ENCODE measurements at regions not wholly inside any gene's neighbourhood (a gene's known extent, or its start where the extent isn't known, plus 50 kb on each side); places are given as distances from the start of the nearest gene placed in this dataset.
"Not testable (repeated sequence)": the region's sequence is repeated elsewhere in the genome, so short reads cannot be mapped to it uniquely, and the experiment has no call there.

GRCh38 chr15:100767001-100767825 is 112.4 kb upstream of the ALDH1A3 start:
- DNase-seq (ENCODE audit: low read depth), result no peak

- no peak for DNase-seq (ENCODE audit: low read depth)
Observed at GRCh38 chr15:100768501-100768931, 111.1 kb upstream of the ALDH1A3 start.

DNA sequence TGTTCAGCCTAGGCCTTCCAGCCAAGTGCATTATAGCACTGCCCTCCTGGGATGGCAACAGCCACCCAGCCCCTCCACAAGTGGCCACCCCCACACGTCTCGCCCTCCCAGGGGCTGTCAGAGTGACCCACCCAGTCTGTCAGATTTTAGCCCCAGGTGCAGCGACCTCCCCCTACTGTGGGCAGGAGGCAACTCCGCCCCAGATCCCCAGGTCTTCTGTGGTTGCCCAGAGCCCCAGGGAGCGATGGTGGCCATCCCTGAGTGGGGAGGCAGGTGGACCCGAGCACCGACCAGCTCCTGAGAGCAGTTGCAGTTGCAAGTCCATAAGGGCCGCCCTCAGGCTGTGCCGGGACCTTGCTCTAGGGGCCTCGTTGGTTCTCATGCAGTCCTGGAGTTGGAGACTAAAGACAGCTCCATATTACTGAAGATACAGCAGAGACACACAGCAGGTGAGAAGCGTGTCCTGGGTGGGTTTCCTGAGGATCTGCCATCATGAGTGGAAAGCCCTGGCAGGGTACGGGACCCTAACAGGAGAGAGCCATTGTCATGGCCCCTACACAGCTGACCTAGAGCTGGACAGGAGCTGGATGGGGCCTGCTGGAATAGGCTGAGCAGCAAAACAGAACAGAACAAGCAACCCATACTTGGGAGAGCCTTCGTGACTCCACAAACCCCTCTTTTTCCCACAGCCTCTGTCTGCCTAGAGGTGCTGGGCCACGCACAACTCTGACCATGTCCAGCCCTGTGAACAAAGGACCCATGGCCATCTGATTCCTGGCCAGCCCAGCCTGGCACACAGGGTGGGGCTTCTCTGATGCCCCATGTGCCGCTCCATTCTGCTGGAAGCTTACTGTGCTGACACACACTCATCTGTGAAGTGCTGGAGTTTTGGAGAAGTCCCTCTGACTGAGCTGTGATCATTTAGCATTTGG is 110.3 kb upstream of the ALDH1A3 start:
- no peak for DNase-seq (ENCODE audit: low read depth)

DNA sequence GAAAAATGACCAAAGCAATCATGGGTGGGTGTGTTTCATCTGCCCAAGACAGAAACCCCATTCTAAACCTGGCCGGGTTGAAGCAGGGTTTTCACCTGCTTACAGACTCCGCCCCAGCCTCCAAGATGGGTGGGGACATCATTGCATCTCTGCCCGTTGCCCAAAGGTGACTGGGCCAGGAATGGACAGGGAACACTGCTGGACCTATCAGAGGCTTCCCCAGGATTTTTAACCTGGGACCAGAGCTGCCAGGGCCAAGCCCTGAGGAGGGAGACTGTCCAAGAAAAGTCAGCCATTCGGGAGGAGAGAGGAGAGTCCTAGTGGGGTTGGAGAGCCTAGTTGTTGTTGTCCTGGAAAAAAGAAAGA is 109.7 kb upstream of the ALDH1A3 start:
- no peak for DNase-seq (ENCODE audit: low read depth)

DNA sequence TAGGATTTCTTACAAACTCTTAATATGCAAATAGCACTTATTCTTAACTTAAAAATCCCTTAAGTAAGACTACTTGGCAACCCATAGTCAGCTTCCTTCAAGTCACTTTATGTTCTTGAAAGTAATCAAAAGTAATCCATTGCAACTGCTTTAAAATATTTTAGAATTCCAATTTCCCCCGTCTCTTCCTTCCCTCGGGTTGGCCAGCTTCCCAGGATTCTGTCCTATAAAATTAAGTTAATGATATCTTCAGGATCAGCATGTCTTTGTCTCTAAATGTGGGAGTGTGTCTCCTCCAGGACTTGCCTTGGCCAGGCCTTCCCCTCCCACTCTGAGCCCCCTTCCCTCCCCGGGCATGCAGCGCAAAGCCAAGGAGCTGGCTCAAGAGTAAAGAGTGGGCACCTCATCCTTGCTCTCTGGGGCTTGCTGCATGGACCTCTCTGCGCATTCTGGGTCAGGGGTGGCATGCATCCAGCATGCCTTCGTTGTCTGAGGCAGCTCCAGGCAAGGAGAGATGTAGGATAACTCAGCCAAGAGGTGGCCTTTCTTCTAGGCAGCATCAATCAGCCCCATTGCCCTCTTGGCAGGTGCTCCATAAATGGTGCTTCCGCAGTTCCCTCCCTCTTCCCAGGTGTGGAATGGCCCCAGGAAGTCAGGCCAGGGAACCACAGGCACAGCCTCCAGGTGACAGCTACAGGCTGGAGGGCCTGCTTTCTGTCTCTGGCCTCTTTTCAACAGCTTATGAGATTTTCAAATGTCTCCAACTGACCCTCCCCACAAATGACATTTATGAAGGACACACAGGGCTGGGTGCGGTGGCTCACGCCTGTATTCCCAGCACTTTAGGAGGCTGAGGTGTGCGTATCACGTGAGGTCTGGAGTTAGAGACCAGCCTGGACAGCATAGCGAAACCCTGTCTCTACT is 108.7 kb upstream of the ALDH1A3 start:
- no peak for DNase-seq (ENCODE audit: low read depth)

- no peak for DNase-seq (ENCODE audit: low read depth)
Observed at GRCh38 chr15:100771746-100772145, 107.9 kb upstream of the ALDH1A3 start.

GRCh38 chr15:100772478-100772877 is 107.2 kb upstream of the ALDH1A3 start:
- no peak for DNase-seq (ENCODE audit: low read depth)

- no peak for DNase-seq (ENCODE audit: low read depth)
Observed at GRCh38 chr15:100772892-100773520, 106.6 kb upstream of the ALDH1A3 start.

- DNase-seq (ENCODE audit: low read depth), result not testable (repeated sequence)
Observed at GRCh38 chr15:100774044-100774443, 105.6 kb upstream of the ALDH1A3 start.

DNA sequence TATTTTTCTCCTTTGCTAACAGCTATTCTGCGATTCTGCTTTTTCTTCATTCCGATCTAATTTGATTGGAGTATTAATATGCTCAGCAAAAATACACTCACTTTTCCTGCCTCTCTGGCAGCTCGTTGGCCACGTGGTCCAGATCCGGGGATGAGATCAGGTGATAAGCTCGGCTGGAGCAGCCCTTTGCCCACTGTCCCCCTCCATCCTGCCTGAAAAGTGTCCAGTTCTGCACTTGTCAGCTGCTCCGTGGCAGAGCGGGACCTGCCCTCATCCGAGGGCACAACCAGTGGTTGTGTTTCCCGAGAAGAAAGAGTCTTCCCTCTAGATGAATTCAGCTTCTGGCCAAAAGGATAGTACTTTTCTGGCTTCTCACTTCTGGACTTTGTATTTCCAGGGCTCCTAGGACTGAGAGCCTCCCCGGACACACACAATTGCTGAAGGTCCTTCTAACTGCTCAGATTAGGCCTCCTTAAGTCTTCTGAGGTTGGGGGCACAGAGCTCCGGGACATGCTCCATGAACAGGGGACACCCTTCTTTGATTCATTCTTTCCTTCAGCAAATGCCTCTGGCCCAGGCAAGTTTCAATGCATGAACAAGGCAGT is 103.9 kb upstream of the ALDH1A3 start:
- DNase-seq (ENCODE audit: low read depth), result no peak

GRCh38 chr15:100777821-100778220 is 101.8 kb upstream of the ALDH1A3 start:
- no peak for DNase-seq (ENCODE audit: low read depth)

DNA sequence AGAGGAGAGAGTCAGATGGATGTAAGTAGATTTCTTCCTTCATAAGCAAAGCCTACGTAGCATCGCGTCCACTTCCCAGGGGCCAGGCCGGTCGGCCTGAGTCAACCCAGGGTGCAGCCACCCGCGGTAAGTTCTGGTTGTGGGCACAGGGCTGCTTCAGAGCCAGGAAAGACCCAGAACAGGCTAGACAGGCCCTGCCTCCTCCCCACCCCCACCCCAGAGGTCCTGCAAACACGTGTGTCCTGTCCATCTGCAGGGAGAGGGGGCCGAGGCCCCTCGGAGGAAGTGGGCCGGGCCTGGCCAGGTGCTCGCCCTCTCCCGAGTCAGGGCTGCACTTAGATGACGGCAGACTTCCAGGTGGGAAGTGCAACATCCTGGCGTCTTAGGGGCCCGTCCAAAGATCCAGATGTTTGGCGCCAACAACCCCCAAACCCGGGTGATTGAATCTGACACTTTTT is 100.8 kb upstream of the ALDH1A3 start:
- DNase-seq (ENCODE audit: low read depth), result no peak

DNA sequence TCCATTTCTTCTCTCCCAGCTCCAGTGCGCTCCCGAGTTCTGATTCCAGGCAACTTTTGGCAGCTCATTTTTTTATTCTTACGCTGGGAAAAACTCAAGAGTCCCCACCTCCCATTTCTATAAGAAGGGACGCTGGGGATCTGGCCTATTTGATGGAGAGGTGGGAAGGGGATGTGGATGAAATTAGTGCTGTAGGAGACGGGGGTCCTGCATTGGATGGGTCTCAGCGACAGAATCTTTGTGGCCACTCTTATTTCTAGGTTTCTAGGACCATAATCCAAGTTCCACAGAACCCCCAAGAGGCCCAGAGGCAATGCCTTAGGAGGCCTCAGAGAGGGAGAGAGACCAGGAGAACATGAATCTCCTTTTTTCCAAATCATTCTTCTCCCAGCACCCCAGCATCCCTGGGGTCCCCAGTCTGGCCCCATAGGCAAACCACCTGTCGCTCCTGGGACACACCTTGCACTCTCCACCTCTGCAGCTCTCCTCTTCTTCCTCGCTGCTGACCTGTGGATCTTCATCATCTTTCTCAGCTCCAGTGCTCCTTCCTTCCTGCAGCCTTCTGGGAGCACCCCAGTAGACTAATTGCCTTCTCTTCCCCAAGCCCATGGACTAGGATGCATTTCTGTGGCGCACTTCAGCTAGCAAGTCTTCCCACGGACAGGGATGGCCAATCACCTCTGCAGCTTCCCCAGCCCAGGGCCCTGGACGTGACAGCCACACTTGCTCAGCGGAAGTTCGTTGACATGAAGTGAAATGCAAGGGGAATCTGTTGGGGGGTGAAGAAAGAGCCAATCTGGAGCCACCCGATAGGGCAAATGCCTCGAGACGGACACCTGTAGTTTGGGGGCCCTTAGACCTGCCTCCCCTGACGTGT is 100.1 kb upstream of the ALDH1A3 start:
- DNase-seq (ENCODE audit: low read depth), result no peak

DNA sequence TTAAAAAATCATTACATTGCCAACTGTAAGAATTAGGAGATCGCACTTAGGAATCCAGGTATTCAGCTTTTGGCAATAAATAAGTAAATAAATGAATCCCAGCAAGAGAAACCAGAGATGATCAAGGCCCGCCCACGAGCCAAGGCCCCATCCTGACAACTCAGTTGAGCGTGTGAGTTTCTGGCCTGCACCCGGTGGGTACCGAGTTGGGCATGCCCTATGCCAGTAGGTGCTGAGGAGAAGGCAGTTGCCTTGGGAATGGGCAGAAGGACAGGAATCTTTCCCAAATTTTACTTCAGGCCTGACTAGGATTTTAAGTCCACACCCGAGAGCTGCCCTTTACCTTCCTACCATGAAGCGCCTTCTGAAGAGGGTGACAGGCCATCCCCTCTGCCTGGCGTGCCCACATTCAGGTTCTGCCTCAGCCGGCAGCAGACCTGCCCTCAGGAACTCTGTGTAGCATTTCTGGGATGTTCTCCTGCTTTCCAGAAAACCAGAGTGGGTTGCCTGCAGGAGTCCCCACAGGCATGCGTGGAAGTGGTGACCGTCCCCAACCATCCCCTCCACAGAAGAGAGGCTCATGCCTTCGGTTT is 99.3 kb upstream of the ALDH1A3 start:
- no peak for DNase-seq (ENCODE audit: low read depth)

DNA sequence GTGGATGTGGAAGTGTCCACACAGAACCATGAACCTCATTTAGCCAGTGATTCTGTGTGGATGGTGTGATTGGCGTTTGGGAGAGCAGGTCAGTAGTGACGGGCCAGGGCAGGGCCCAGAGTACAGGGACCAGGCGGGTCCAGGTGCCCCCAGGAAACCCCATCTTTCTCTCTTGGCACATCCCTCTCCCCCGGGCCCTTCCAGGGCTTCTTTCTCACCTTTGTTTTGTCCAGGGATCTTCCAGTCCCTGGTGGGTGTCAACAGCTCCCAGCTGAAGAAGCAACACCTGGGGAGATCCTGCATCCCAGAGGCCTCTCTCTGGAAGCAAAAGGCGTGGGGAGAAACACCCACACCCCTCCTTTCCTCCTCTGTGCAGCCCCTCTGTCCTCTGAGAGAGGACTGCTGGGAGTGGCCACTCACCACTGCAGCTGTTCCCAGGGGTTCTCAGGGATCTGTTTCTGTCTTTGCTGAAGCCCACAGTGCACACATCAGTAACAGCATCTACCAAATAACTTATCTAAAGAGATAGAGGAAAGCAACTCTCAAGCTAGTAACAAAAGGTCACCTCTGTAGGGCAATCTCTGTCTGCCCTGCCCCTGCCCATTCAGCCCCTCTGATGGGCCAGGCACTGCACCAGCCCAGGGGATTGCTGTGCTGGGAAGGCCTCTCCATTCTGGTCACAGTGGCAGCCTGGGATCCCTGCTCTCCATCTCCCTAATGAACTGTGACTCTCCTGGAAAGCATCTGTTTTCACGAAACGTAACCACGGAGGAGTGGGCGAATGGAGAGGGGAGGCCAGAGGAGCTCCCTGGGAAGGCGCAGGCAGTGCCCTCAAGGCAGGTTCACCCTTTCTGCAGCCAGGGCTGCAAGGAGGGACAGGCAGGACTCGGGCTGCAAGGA is 98.3 kb upstream of the ALDH1A3 start:
- DNase-seq (ENCODE audit: low read depth), result no peak

DNA sequence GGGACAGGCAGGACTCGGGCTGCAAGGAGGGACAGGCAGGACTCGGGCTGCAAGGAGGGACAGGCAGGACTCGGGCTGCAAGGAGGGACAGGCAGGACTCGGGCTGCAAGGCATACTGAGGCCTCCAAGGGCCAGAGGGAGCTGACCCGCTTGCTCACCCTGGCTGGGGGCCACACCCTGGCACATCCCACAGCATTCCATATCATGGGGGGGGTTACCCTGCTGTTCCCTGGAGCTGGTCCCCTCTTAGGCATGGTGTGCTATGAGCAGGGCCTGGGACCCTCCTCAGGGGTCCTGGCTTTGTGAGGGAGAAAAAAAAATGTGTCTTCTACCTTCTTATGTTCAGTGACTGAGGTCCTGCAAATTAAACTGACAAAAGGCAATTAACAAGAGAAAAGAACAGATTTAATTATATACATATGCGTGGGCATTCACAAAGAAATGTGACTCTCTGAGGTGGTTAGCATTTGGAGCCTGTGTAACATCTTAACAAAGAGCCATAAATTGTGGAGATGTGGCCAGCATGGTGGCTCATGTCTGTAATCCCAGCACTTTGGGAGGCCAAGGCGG is 97.6 kb upstream of the ALDH1A3 start:
- DNase-seq (ENCODE audit: low read depth), result no peak

- DNase-seq (ENCODE audit: low read depth), result no peak
Observed at GRCh38 chr15:100783291-100783690, 96.3 kb upstream of the ALDH1A3 start.
